SK-N-SH treated with all-trans-retinoic acid at 6 μM for 48 hours (cell line): ENCODE measurements at regions not wholly inside any gene's neighbourhood (a gene's known extent, or its start where the extent isn't known, plus 50 kb on each side); places are given as distances from the start of the nearest gene placed in this dataset.

Experiments
- BACH2 ChIP-seq: fragments of 250-450 bp; sonication (Bioruptor Pico); IDR thresholded peaks from 2 replicates; pipeline ENCODE4 v1.9.0; 2021; ENCODE audit warnings: mild to moderate bottlenecking, borderline replicate concordance
- PATZ1 ChIP-seq: fragments of 250-450 bp; sonication (Bioruptor Pico); IDR thresholded peaks from 2 replicates; pipeline ENCODE4 v1.8.0; 2020; ENCODE audit warnings: mild to moderate bottlenecking, moderate library complexity, borderline replicate concordance
- POU6F1 ChIP-seq: fragments of 250-450 bp; sonication (Bioruptor Pico); IDR thresholded peaks from 2 replicates; pipeline ENCODE4 v1.8.0; 2021; ENCODE audit warnings: low read depth, mild to moderate bottlenecking, moderate library complexity, borderline replicate concordance
- SNAI2 ChIP-seq: fragments of 250-450 bp; sonication (Bioruptor Pico); IDR thresholded peaks from 2 replicates; pipeline ENCODE4 v1.5.0; 2020; ENCODE audit warnings: mild to moderate bottlenecking, moderate library complexity
- ZFP3 ChIP-seq: fragments of 250-450 bp; sonication (Bioruptor Pico); IDR thresholded peaks from 2 replicates; pipeline ENCODE4 v1.5.0; 2020; ENCODE audit warnings: mild to moderate bottlenecking, moderate library complexity
- ZFP30 ChIP-seq: fragments of 450-650 bp; formaldehyde crosslinking; IDR thresholded peaks from 2 replicates; pipeline ENCODE4 v1.5.0; 2022; ENCODE audit warnings: mild to moderate bottlenecking, moderate library complexity

- no peak for TF ChIP-seq ZFP3
- no peak for TF ChIP-seq POU6F1
- TF ChIP-seq PATZ1 (CRISPR knock-in tag), result no peak
- TF ChIP-seq ZFP30 (CRISPR knock-in tag), result no peak
- TF ChIP-seq BACH2 (CRISPR knock-in tag), result no peak
- no peak for TF ChIP-seq SNAI2 (CRISPR knock-in tag)
These were observed 107.8 kb downstream of the MAIP1 start for GRCh38 chr2:200063155-200063554.
